Liver (tissue), 8 donors: ENCODE measurements at regions not wholly inside any gene's neighbourhood (a gene's known extent, or its start where the extent isn't known, plus 50 kb on each side); places are given as distances from the start of the nearest gene placed in this dataset.

Experiments used
- DNase-seq: peaks from one replicate; pipeline ENCODE4 v3.0.0-alpha.2; 2017; ENCODE audit warnings: low spot score
- H3K27ac ChIP-seq, 2 donors: one replicate each; pipeline ENCODE4 v1.7.0; 2013; ENCODE audit warnings: inconsistent platforms in 2 of 2, low read length in 2 of 2, control low read depth in 1 of 2, low read depth in 1 of 2, mild to moderate bottlenecking in 1 of 2
- H3K27me3 ChIP-seq, 4 donors: one replicate each; pipeline versions ENCODE4 v1.6.1 to v1.7.0; 2013; ENCODE audit warnings: low read length in 3 of 4, inconsistent platforms in 1 of 4, mild to moderate bottlenecking in 1 of 4, moderate library complexity in 1 of 4; ENCODE audit not compliant: control insufficient read depth in 4 of 4, insufficient read depth in 4 of 4
- H3K36me3 ChIP-seq, 4 donors: one replicate each; pipeline versions ENCODE4 v1.6.1 to v1.7.0; 2013; ENCODE audit warnings: low read length in 3 of 4, mild to moderate bottlenecking in 3 of 4, low read depth in 1 of 4, moderate library complexity in 1 of 4; ENCODE audit not compliant: control insufficient read depth in 4 of 4, insufficient read depth in 3 of 4
- H3K4me1 ChIP-seq, 4 donors: one replicate each; pipeline versions ENCODE4 v1.6.1 to v1.7.0; 2013; ENCODE audit warnings: low read length in 3 of 4, mild to moderate bottlenecking in 3 of 4, moderate library complexity in 1 of 4; ENCODE audit not compliant: control insufficient read depth in 4 of 4, insufficient read depth in 4 of 4
- H3K4me3 ChIP-seq, 3 donors: one replicate each; pipeline versions ENCODE4 v1.6.1 to v1.7.0; 2013; ENCODE audit warnings: low read length in 3 of 3, control low read depth in 1 of 3, low read depth in 1 of 3, mild to moderate bottlenecking in 1 of 3
- H3K9ac ChIP-seq, 2 donors: one replicate each; pipeline ENCODE4 v1.7.0; 2013; ENCODE audit warnings: low read length in 2 of 2, mild to moderate bottlenecking in 2 of 2, moderate library complexity in 2 of 2, control low read depth in 1 of 2, low read depth in 1 of 2
- H3K9me3 ChIP-seq, 4 donors: one replicate each; pipeline versions ENCODE4 v1.6.1 to v1.7.0; 2013; ENCODE audit warnings: low read length in 3 of 4; ENCODE audit not compliant: control insufficient read depth in 4 of 4
- EGR1 ChIP-seq, 2 donors: IDR thresholded peaks; 2 replicates each; pipeline ENCODE4 v1.6.1; 2016 to 2018; ENCODE audit warnings: antibody characterized with exemption in 2 of 2, low read depth in 2 of 2
- FOXA1 ChIP-seq: IDR thresholded peaks from 2 replicates; pipeline ENCODE4 v1.6.1; 2016; ENCODE audit warnings: antibody characterized with exemption
- FOXA2 ChIP-seq: IDR thresholded peaks from 2 replicates; pipeline ENCODE4 v1.6.1; 2016; ENCODE audit warnings: antibody characterized with exemption
- GABPA ChIP-seq, 2 donors: IDR thresholded peaks in 1 of 2; conservative IDR thresholded peaks in 1 of 2; 2 replicates each; pipeline ENCODE4 v1.6.1; 2016; ENCODE audit warnings: antibody characterized with exemption in 2 of 2, mild to moderate bottlenecking in 1 of 2, moderate library complexity in 1 of 2
- HNF4A ChIP-seq, 2 donors: conservative IDR thresholded peaks; 2 replicates each; pipeline ENCODE4 v1.6.1; 2016; ENCODE audit warnings: antibody characterized with exemption in 2 of 2, mild to moderate bottlenecking in 2 of 2
- HNF4G ChIP-seq: IDR thresholded peaks from 2 replicates; pipeline ENCODE4 v1.6.1; 2016; ENCODE audit warnings: antibody characterized with exemption
- JUND ChIP-seq, 2 donors: IDR thresholded peaks; 2 replicates each; pipeline ENCODE4 v1.6.1; 2016; ENCODE audit warnings: antibody characterized with exemption in 2 of 2
- NR2F2 ChIP-seq: IDR thresholded peaks from 2 replicates; pipeline ENCODE4 v1.6.1; 2016; ENCODE audit warnings: antibody characterized with exemption
- RAD21 ChIP-seq, 2 donors: IDR thresholded peaks; 2 replicates each; pipeline ENCODE4 v1.6.1; 2016; ENCODE audit warnings: antibody characterized with exemption in 2 of 2, mild to moderate bottlenecking in 2 of 2
- RXRA ChIP-seq, 2 donors: IDR thresholded peaks; 2 replicates each; pipeline ENCODE4 v1.6.1; 2017 to 2018; ENCODE audit warnings: antibody characterized with exemption in 2 of 2, mild to moderate bottlenecking in 1 of 2
- SP1 ChIP-seq: IDR thresholded peaks from 2 replicates; pipeline ENCODE4 v1.6.1; 2018; ENCODE audit warnings: antibody characterized with exemption, mild to moderate bottlenecking
- TAF1 ChIP-seq: conservative IDR thresholded peaks from 2 replicates; pipeline ENCODE4 v1.6.1; 2016; ENCODE audit warnings: antibody characterized with exemption, mild to moderate bottlenecking
- YY1 ChIP-seq: IDR thresholded peaks from 2 replicates; pipeline ENCODE4 v1.6.1; 2016; ENCODE audit warnings: antibody characterized with exemption, mild to moderate bottlenecking
- WGBS: extraction: QIAGEN DNeasy Blood & Tissue Kit; methylation state at CpG from one replicate; pipeline ENCODE4 v1.1.7; 2013; 5-methylcytosine and 5-hydroxymethylcytosine counted together
- TF ChIP-seq, protein P1 (sequence below): IDR thresholded peaks from 2 replicates; pipeline ENCODE4 v1.6.1; 2016; ENCODE audit warnings: antibody characterized with exemption, mild to moderate bottlenecking
- TF ChIP-seq, protein P2 (sequence below): fragments of 150-350 bp; IDR thresholded peaks from 2 replicates; pipeline ENCODE4 v1.5.1; 2017; ENCODE audit warnings: improper control_type of control experiment, low read depth, low read length; ENCODE audit not compliant: missing input control
- TF ChIP-seq, protein P3 (sequence below): IDR thresholded peaks from 2 replicates; pipeline ENCODE4 v1.6.1; 2016; ENCODE audit warnings: antibody characterized with exemption
- TF ChIP-seq, protein P4 (sequence below): IDR thresholded peaks from 2 replicates; pipeline ENCODE4 v1.6.1; 2016; ENCODE audit warnings: antibody characterized with exemption
- TF ChIP-seq, protein P5 (sequence below): IDR thresholded peaks from 2 replicates; pipeline ENCODE4 v1.6.1; 2016; ENCODE audit warnings: antibody characterized with exemption
- donor health status: healthy.
- donor health status: healthy.
- donor health status: healthy.
- donor health status: healthy.
- donor health status: healthy.

DNA sequence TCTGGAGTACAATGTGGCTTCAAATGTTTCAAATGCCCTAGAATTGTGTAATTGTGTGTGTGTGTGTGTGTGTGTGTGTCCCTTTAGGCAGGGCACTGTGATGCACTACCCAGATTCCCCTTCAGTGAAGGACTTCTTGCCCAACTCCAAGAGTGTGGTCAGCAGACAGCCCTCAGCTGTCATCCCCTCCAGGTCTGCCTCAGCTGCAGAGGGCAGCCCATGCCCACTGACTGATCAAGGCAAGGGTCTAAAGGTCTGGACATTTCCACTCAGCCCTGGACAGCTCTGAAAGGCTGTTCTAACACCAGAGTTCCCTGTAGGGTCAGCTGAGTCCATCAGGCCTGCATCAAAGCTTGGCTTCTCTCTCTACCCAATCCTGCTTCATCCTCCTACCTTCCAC lies 83.9 kb upstream of the USP9X start (continued):
- TF ChIP-seq, protein P1, sequence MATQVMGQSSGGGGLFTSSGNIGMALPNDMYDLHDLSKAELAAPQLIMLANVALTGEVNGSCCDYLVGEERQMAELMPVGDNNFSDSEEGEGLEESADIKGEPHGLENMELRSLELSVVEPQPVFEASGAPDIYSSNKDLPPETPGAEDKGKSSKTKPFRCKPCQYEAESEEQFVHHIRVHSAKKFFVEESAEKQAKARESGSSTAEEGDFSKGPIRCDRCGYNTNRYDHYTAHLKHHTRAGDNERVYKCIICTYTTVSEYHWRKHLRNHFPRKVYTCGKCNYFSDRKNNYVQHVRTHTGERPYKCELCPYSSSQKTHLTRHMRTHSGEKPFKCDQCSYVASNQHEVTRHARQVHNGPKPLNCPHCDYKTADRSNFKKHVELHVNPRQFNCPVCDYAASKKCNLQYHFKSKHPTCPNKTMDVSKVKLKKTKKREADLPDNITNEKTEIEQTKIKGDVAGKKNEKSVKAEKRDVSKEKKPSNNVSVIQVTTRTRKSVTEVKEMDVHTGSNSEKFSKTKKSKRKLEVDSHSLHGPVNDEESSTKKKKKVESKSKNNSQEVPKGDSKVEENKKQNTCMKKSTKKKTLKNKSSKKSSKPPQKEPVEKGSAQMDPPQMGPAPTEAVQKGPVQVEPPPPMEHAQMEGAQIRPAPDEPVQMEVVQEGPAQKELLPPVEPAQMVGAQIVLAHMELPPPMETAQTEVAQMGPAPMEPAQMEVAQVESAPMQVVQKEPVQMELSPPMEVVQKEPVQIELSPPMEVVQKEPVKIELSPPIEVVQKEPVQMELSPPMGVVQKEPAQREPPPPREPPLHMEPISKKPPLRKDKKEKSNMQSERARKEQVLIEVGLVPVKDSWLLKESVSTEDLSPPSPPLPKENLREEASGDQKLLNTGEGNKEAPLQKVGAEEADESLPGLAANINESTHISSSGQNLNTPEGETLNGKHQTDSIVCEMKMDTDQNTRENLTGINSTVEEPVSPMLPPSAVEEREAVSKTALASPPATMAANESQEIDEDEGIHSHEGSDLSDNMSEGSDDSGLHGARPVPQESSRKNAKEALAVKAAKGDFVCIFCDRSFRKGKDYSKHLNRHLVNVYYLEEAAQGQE = no peak
- TF ChIP-seq, protein P2, sequence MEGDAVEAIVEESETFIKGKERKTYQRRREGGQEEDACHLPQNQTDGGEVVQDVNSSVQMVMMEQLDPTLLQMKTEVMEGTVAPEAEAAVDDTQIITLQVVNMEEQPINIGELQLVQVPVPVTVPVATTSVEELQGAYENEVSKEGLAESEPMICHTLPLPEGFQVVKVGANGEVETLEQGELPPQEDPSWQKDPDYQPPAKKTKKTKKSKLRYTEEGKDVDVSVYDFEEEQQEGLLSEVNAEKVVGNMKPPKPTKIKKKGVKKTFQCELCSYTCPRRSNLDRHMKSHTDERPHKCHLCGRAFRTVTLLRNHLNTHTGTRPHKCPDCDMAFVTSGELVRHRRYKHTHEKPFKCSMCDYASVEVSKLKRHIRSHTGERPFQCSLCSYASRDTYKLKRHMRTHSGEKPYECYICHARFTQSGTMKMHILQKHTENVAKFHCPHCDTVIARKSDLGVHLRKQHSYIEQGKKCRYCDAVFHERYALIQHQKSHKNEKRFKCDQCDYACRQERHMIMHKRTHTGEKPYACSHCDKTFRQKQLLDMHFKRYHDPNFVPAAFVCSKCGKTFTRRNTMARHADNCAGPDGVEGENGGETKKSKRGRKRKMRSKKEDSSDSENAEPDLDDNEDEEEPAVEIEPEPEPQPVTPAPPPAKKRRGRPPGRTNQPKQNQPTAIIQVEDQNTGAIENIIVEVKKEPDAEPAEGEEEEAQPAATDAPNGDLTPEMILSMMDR = no peak
- TF ChIP-seq, protein P3, sequence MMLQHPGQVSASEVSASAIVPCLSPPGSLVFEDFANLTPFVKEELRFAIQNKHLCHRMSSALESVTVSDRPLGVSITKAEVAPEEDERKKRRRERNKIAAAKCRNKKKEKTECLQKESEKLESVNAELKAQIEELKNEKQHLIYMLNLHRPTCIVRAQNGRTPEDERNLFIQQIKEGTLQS = peak; percentile 9
- TF ChIP-seq EGR1 (IDR thresholded peaks at IDR 0.05; ENCODE audit: low read depth in 2 of 2) (no peak), GABPA (IDR thresholded peaks at IDR 0.05 in 1 of 2, conservative IDR thresholded peaks at IDR 0.05 in 1 of 2) (no peak), NR2F2 (no peak)
- TF ChIP-seq, protein P4, sequence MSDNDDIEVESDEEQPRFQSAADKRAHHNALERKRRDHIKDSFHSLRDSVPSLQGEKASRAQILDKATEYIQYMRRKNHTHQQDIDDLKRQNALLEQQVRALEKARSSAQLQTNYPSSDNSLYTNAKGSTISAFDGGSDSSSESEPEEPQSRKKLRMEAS = peak; percentile 37

DNA sequence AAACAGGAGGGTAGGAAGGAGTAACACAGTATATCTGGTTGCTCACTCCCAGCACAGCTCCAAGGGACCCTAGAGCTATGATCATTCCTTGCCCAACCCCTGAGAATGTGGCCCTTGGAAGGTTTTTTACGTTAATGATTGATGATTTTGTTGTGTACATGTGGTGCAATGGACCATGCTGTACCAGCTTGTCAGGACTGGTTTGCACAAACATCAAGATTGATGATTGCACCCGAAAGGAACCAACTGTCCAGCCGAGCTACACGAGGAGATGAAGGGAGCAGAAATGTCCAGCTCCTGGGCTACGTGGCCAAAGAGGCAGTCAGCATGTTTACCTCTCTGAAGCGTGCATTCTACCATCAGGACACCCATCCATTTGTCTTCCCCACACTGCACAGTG lies 83.2 kb upstream of the USP9X start:
- Histone ChIP-seq H3K4me3 (no peak overlapping the region), H3K27me3 (peaks cover 0 to 3% (median 0%) of the 10 kb centered on the region in 4 donors), H3K36me3 (no peaks in the 10 kb centered on the region), H3K4me1 (peaks cover 3 to 23% (median 9%) of the 10 kb centered on the region in 4 donors), H3K27ac (peak overlapping the region; percentile 70 to 83), H3K9ac (peak overlapping the region in 1 of 2 donors; percentile 59), H3K9me3 (no peaks in the 10 kb centered on the region)
- DNase-seq = no peak
- peak in 1 of 2 donors; percentile 59 for TF ChIP-seq HNF4A (conservative IDR thresholded peaks at IDR 0.05)
- peak; percentile 42 for TF ChIP-seq SP1
- no peak for TF ChIP-seq NR2F2
- TF ChIP-seq EGR1 (IDR thresholded peaks at IDR 0.05; ENCODE audit: low read depth in 2 of 2) = peak in 1 of 2 donors; percentile 52
- TF ChIP-seq JUND (IDR thresholded peaks at IDR 0.05) = peak in 1 of 2 donors; percentile 47
- peak in 1 of 2 donors; percentile 26 for TF ChIP-seq RAD21 (IDR thresholded peaks at IDR 0.05)
- TF ChIP-seq FOXA1 = peak; percentile 25
- TF ChIP-seq, protein P3 = no peak
- TF ChIP-seq, protein P5, sequence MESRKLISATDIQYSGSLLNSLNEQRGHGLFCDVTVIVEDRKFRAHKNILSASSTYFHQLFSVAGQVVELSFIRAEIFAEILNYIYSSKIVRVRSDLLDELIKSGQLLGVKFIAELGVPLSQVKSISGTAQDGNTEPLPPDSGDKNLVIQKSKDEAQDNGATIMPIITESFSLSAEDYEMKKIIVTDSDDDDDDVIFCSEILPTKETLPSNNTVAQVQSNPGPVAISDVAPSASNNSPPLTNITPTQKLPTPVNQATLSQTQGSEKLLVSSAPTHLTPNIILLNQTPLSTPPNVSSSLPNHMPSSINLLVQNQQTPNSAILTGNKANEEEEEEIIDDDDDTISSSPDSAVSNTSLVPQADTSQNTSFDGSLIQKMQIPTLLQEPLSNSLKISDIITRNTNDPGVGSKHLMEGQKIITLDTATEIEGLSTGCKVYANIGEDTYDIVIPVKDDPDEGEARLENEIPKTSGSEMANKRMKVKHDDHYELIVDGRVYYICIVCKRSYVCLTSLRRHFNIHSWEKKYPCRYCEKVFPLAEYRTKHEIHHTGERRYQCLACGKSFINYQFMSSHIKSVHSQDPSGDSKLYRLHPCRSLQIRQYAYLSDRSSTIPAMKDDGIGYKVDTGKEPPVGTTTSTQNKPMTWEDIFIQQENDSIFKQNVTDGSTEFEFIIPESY = no peak
- TF ChIP-seq, protein P1 = peak; percentile 55
- TF ChIP-seq RXRA (IDR thresholded peaks at IDR 0.05) = peak; percentile 25 to 68
- TF ChIP-seq HNF4G = no peak
- TF ChIP-seq TAF1 = no peak
- TF ChIP-seq FOXA2 = peak; percentile 63
- TF ChIP-seq YY1 = peak; percentile 19
- TF ChIP-seq, protein P4 = peak; percentile 50
- WGBS = 27% methylated on average over 6 of the region's 6 CpGs
